B cell (primary cell): ENCODE measurements at regions not wholly inside any gene's neighbourhood (a gene's known extent, or its start where the extent isn't known, plus 50 kb on each side); places are given as distances from the start of the nearest gene placed in this dataset.

Source experiments
- ATAC-seq: fragments of 200-7000 bp; cut with Tn5 transposase; one replicate; pipeline ENCODE4 v1.10.0; 2021; ENCODE audit warnings: low read depth, mild to moderate bottlenecking, moderate number of reproducible peaks, moderate library complexity
- CTCF ChIA-PET: fragments of 350-600 bp; sonication (Branson Sonifier 250); formaldehyde crosslinking; loops from one replicate; lab custom pipeline; 2021; ENCODE audit warnings: antibody characterized with exemption, inconsistent platforms; lab: Charles Lee
- POLR2A ChIA-PET: fragments of 350-600 bp; sonication (Branson Sonifier 250); formaldehyde crosslinking; loops from one replicate; lab custom pipeline; 2021; ENCODE audit warnings: antibody characterized with exemption; lab: Charles Lee
- DNase-seq: peaks from one replicate; pipeline ENCODE4 v3.0.0; 2013
- H2AFZ ChIP-seq: 2 replicates; pipeline ENCODE4 v1.6.1; 2012; ENCODE audit warnings: mild to moderate bottlenecking, low read depth, low read length; ENCODE audit not compliant: insufficient read depth, poor library complexity, severe bottlenecking
- H3K27ac ChIP-seq, 2 donors: 1 replicate in 1 of 2; 2 replicates in 1 of 2; pipeline ENCODE4 v1.5.1; 2012 to 2013; ENCODE audit warnings: low read length in 2 of 2, mild to moderate bottlenecking in 2 of 2, moderate library complexity in 1 of 2
- H3K27me3 ChIP-seq, 4 experiments: fragments of 200-600 bp in 1 of 4; sonication (generic) in 1 of 4; replicated peaks in 1 of 4; 1 replicate in 2 of 4; 2 replicates in 2 of 4; pipeline versions ENCODE4 v1.6.1 to v1.7.0; 2013 to 2016; ENCODE audit warnings: low read length in 3 of 4, mild to moderate bottlenecking in 2 of 4, mixed read lengths in 1 of 4, moderate library complexity in 1 of 4; ENCODE audit not compliant: insufficient read depth in 4 of 4, control insufficient read depth in 3 of 4; ENCODE audit errors: control extremely low read depth in 1 of 4
- H3K36me3 ChIP-seq, 2 experiments: replicated peaks in 1 of 2; 1 replicate in 1 of 2; 2 replicates in 1 of 2; pipeline versions ENCODE4 v1.6.1 to v1.7.1; 2013; ENCODE audit warnings: low read length in 1 of 2; ENCODE audit not compliant: insufficient read depth in 2 of 2, control insufficient read depth in 1 of 2; ENCODE audit errors: control extremely low read depth in 1 of 2, extremely low read depth in 1 of 2
- H3K4me1 ChIP-seq, 2 donors: fragments of 200-600 bp in 1 of 2; sonication (generic) in 1 of 2; 1 replicate in 1 of 2; 2 replicates in 1 of 2; pipeline versions ENCODE4 v1.5.1 to v1.6.1; 2013 to 2017; ENCODE audit warnings: low read length in 2 of 2; ENCODE audit not compliant: control insufficient read depth in 2 of 2, insufficient read depth in 2 of 2
- H3K4me2 ChIP-seq: replicated peaks from 2 replicates; pipeline ENCODE3; 2012; ENCODE audit warnings: mild to moderate bottlenecking, low read depth, low read length; ENCODE audit not compliant: poor library complexity, severe bottlenecking
- H3K4me3 ChIP-seq, 5 experiments: fragments of 200-600 bp in 1 of 5; sonication (generic) in 1 of 5; 1 replicate in 3 of 5; 2 replicates in 2 of 5; pipeline versions ENCODE4 v1.5.1 to v1.7.0; 2011 to 2016; ENCODE audit warnings: low read length in 4 of 5, mild to moderate bottlenecking in 4 of 5, low read depth in 2 of 5, control low read depth in 1 of 5, moderate library complexity in 1 of 5; ENCODE audit not compliant: insufficient read depth in 1 of 5; ENCODE audit errors: control extremely low read depth in 1 of 5, extremely low read depth in 1 of 5
- H3K79me2 ChIP-seq: fragments of 200-600 bp; sonication (generic); one replicate; pipeline ENCODE4 v1.6.0; 2016; ENCODE audit warnings: low read length; ENCODE audit not compliant: control insufficient read depth, insufficient read depth
- H3K9ac ChIP-seq: fragments of 200-600 bp; sonication (generic); 2 replicates; pipeline ENCODE4 v1.6.1; 2017; ENCODE audit warnings: mild to moderate bottlenecking, low read length, moderate library complexity
- H3K9me3 ChIP-seq, 3 donors: one replicate each; pipeline versions ENCODE4 v1.6.1 to v1.7.1; 2013; ENCODE audit warnings: low read length in 2 of 3; ENCODE audit not compliant: control insufficient read depth in 2 of 3, insufficient read depth in 1 of 3; ENCODE audit errors: control extremely low read depth in 1 of 3
- H4K20me1 ChIP-seq: 2 replicates; pipeline ENCODE4 v1.6.0; 2012; ENCODE audit warnings: mild to moderate bottlenecking, low read length; ENCODE audit not compliant: insufficient read depth, control insufficient read depth, poor library complexity, severe bottlenecking
- H3K27ac Mint-ChIP-seq: one replicate; pipeline ENCODE4 v1.8.0; 2021; ENCODE audit warnings: mixed read lengths
- H3K27me3 Mint-ChIP-seq: one replicate; pipeline ENCODE4 v1.8.0; 2021; ENCODE audit warnings: mixed read lengths
- H3K4me1 Mint-ChIP-seq: one replicate; pipeline ENCODE4 v1.8.0; 2021; ENCODE audit warnings: mixed read lengths
- H3K4me3 Mint-ChIP-seq: one replicate; pipeline ENCODE4 v1.8.0; 2021; ENCODE audit warnings: mixed read lengths
- H3K9me3 Mint-ChIP-seq: one replicate; pipeline ENCODE4 v1.8.0; 2022; ENCODE audit warnings: mixed read lengths; ENCODE audit not compliant: insufficient read depth
- CTCF ChIP-seq: fragments of 200-600 bp; IDR thresholded peaks from one replicate; pipeline ENCODE4 v1.8.0; 2022; ENCODE audit warnings: antibody characterized with exemption, mild to moderate bottlenecking
- EZH2 ChIP-seq: IDR thresholded peaks from 2 replicates; pipeline ENCODE4 v1.6.1; 2012; ENCODE audit warnings: borderline replicate concordance, low read depth, mild to moderate bottlenecking, moderate library complexity, low read length; ENCODE audit not compliant: insufficient read depth, poor library complexity, severe bottlenecking
- WGBS: methylation state at CpG from one replicate; pipeline ENCODE4 v1.1.5; 2013; ENCODE audit warnings: missing lambda C conversion rate; ENCODE audit not compliant: insufficient coverage; 5-methylcytosine and 5-hydroxymethylcytosine counted together
- intact Hi-C: fragments of 100-400 bp; cut with micrococcal nuclease; formaldehyde crosslinking; loops from one replicate; pipeline ENCODE4 v1.10.0; 2022

- no CpG with 5 or more reads among the region's 2 CpGs for WGBS
- POLR2A ChIA-PET, result no interaction called here
Measured at GRCh38 chr6:63389191-63389844, 69.5 kb upstream of the LGSN start.

More at GRCh38 chr6:63389191-63389844, 69.5 kb upstream of the LGSN start:
- H2AFZ ChIP-seq, result no peak overlapping the region
- ATAC-seq, result no peak
- TF ChIP-seq CTCF, result no peak
- no peak for TF ChIP-seq EZH2
- Mint-ChIP-seq H3K27me3 (no peaks in the 10 kb centered on the region), H3K4me3 (no peak overlapping the region), H3K27ac (no peak overlapping the region), H3K9me3 (no peaks in the 10 kb centered on the region), H3K4me1 (no peaks in the 10 kb centered on the region)
- H3K4me3 ChIP-seq, result no peak overlapping the region
- no peaks in the 10 kb centered on the region for H4K20me1 ChIP-seq
- no peak overlapping the region for H3K4me2 ChIP-seq
- no peak for DNase-seq
- no peaks in the 10 kb centered on the region for H3K27me3 ChIP-seq
- H3K36me3 ChIP-seq, result no peaks in the 10 kb centered on the region
- CTCF ChIA-PET, result no interaction called here
- H3K4me1 ChIP-seq, result no peaks in the 10 kb centered on the region
- no peak overlapping the region for H3K27ac ChIP-seq
- peaks cover 0 to 6% (median 0%) of the 10 kb centered on the region in 3 donors for H3K9me3 ChIP-seq
- intact Hi-C loops, result no loop called here
- no peaks in the 10 kb centered on the region for H3K79me2 ChIP-seq
- no peak overlapping the region for H3K9ac ChIP-seq
